ENCODE measurements at regions not wholly inside any gene's neighbourhood (a gene's known extent, or its start where the extent isn't known, plus 50 kb on each side); places are given as distances from the start of the nearest gene placed in this dataset.
"Not testable (repeated sequence)": the region's sequence is repeated elsewhere in the genome, so short reads cannot be mapped to it uniquely, and the experiment has no call there.

DNA sequence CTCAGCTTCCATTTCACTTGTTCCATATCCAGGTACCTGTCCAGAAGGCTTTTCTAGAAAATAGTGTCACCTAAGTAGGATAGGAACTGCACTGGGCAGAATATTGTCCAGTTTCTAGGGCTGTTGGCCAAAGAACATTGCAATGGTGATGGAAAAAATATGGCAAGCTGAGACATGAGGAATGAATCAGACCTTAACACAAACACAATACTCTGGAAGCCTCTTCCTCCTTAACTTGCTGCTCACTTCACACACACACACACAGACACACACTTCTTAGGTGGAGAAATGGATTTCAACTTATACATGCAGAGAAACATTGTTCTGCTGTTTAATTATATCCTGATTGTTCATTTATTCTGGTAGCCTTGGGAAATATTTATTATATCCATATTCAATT, 203.0 kb upstream of the RGS17 start:
- intact Hi-C loops (cut with micrococcal nuclease), result no loop called here
- H3K9me3 Mint-ChIP-seq (ENCODE audit: insufficient read depth), result peaks cover 5% of the 10 kb centered on the region
- no peak overlapping the region for H3K27ac ChIP-seq (ENCODE audit: low read length in 2 of 2)

GRCh38 chr6:153331221-153331620, 200.1 kb upstream of the RGS17 start:
- ATAC-seq (ENCODE audit: low read depth); H3K27ac Mint-ChIP-seq; H3K4me3 ChIP-seq (ENCODE audit: control extremely low read depth in 1 of 5, extremely low read depth in 1 of 5, insufficient read depth in 1 of 5, low read depth in 2 of 5, low read length in 4 of 5); H3K79me2 ChIP-seq (ENCODE audit: control insufficient read depth, insufficient read depth, low read length); H3K9me3 Mint-ChIP-seq (ENCODE audit: insufficient read depth); H3K4me2 ChIP-seq (replicated peaks; ENCODE audit: low read depth, low read length, poor library complexity, severe bottlenecking); H3K27me3 ChIP-seq (replicated peaks in 1 of 4; ENCODE audit: control extremely low read depth in 1 of 4, control insufficient read depth in 3 of 4, insufficient read depth in 4 of 4, low read length in 3 of 4); H3K27me3 Mint-ChIP-seq; H3K9ac ChIP-seq (ENCODE audit: low read length); H3K27ac ChIP-seq (ENCODE audit: low read length in 2 of 2); intact Hi-C loops (cut with micrococcal nuclease); H3K4me1 Mint-ChIP-seq; DNase-seq; POLR2A ChIA-PET; H3K4me3 Mint-ChIP-seq; H3K4me1 ChIP-seq (ENCODE audit: control insufficient read depth in 2 of 2, insufficient read depth in 2 of 2, low read length in 2 of 2); H3K36me3 ChIP-seq (replicated peaks in 1 of 2; ENCODE audit: control extremely low read depth in 1 of 2, control insufficient read depth in 1 of 2, extremely low read depth in 1 of 2, insufficient read depth in 2 of 2, low read length in 1 of 2); CTCF ChIA-PET; H4K20me1 ChIP-seq (ENCODE audit: control insufficient read depth, insufficient read depth, low read length, poor library complexity, severe bottlenecking); H2AFZ ChIP-seq (ENCODE audit: insufficient read depth, low read depth, low read length, poor library complexity, severe bottlenecking); H3K9me3 ChIP-seq (ENCODE audit: control extremely low read depth in 1 of 3, control insufficient read depth in 2 of 3, insufficient read depth in 1 of 3, low read length in 2 of 3): not testable (repeated sequence)

More for the DNA sequence above, 203.0 kb upstream of the RGS17 start:
- Histone ChIP-seq H3K36me3 (replicated peaks in 1 of 2; ENCODE audit: control extremely low read depth in 1 of 2, control insufficient read depth in 1 of 2, extremely low read depth in 1 of 2, insufficient read depth in 2 of 2, low read length in 1 of 2) (no peaks in the 10 kb centered on the region), H3K4me1 (ENCODE audit: control insufficient read depth in 2 of 2, insufficient read depth in 2 of 2, low read length in 2 of 2) (no peaks in the 10 kb centered on the region), H3K9ac (ENCODE audit: low read length) (no peak overlapping the region), H4K20me1 (ENCODE audit: control insufficient read depth, insufficient read depth, low read length, poor library complexity, severe bottlenecking) (no peaks in the 10 kb centered on the region), H3K4me2 (replicated peaks; ENCODE audit: low read depth, low read length, poor library complexity, severe bottlenecking) (no peak overlapping the region), H3K4me3 (ENCODE audit: control extremely low read depth in 1 of 5, extremely low read depth in 1 of 5, insufficient read depth in 1 of 5, low read depth in 2 of 5, low read length in 4 of 5) (no peak overlapping the region), H3K9me3 (ENCODE audit: control extremely low read depth in 1 of 3, control insufficient read depth in 2 of 3, insufficient read depth in 1 of 3, low read length in 2 of 3) (peaks cover 0 to 3% (median 0%) of the 10 kb centered on the region in 3 donors), H2AFZ (ENCODE audit: insufficient read depth, low read depth, low read length, poor library complexity, severe bottlenecking) (no peak overlapping the region), H3K79me2 (ENCODE audit: control insufficient read depth, insufficient read depth, low read length) (no peaks in the 10 kb centered on the region), H3K27me3 (replicated peaks in 1 of 4; ENCODE audit: control extremely low read depth in 1 of 4, control insufficient read depth in 3 of 4, insufficient read depth in 4 of 4, low read length in 3 of 4) (no peaks in the 10 kb centered on the region)
- POLR2A ChIA-PET, result no interaction called here
- ATAC-seq (ENCODE audit: low read depth) (no peak), DNase-seq (no peak)
- Mint-ChIP-seq H3K27me3 (no peaks in the 10 kb centered on the region), H3K27ac (no peak overlapping the region), H3K4me3 (no peak overlapping the region), H3K4me1 (no peaks in the 10 kb centered on the region)
- TF ChIP-seq EZH2 (IDR thresholded peaks at IDR 0.05; ENCODE audit: borderline replicate concordance, insufficient read depth, low read depth, low read length, poor library complexity, severe bottlenecking), result no peak
- TF ChIP-seq, protein P1, sequence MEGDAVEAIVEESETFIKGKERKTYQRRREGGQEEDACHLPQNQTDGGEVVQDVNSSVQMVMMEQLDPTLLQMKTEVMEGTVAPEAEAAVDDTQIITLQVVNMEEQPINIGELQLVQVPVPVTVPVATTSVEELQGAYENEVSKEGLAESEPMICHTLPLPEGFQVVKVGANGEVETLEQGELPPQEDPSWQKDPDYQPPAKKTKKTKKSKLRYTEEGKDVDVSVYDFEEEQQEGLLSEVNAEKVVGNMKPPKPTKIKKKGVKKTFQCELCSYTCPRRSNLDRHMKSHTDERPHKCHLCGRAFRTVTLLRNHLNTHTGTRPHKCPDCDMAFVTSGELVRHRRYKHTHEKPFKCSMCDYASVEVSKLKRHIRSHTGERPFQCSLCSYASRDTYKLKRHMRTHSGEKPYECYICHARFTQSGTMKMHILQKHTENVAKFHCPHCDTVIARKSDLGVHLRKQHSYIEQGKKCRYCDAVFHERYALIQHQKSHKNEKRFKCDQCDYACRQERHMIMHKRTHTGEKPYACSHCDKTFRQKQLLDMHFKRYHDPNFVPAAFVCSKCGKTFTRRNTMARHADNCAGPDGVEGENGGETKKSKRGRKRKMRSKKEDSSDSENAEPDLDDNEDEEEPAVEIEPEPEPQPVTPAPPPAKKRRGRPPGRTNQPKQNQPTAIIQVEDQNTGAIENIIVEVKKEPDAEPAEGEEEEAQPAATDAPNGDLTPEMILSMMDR (IDR thresholded peaks at IDR 0.05), result no peak
- CTCF ChIA-PET, result no interaction called here
